Activated CD4-positive, alpha-beta T cell treated with anti-CD3 and anti-CD28 coated beads for 36 hours (primary cell): ENCODE measurements at regions not wholly inside any gene's neighbourhood (a gene's known extent, or its start where the extent isn't known, plus 50 kb on each side); places are given as distances from the start of the nearest gene placed in this dataset.
A peak's percentile ranks its signal among the peaks of the same experiment; 100 is the strongest.

Experiments used
- ATAC-seq: fragments of 200-7000 bp; cut with Tn5 transposase; one replicate; pipeline ENCODE4 v1.10.0; 2021; ENCODE audit warnings: mild to moderate bottlenecking, moderate library complexity
- CTCF ChIA-PET: fragments of 350-600 bp; sonication (Branson Sonifier 250); formaldehyde crosslinking; loops from one replicate; lab custom pipeline; 2021; ENCODE audit warnings: antibody characterized with exemption; lab: Charles Lee
- POLR2A ChIA-PET: fragments of 350-600 bp; sonication (Branson Sonifier 250); formaldehyde crosslinking; loops from one replicate; lab custom pipeline; 2021; ENCODE audit warnings: antibody characterized with exemption, inconsistent platforms; lab: Charles Lee
- DNase-seq: peaks from one replicate; pipeline ENCODE4 v3.0.0-alpha.2; 2020
- H3K27ac Mint-ChIP-seq: one replicate; pipeline ENCODE4 v1.8.0; 2021; ENCODE audit warnings: mixed read lengths
- H3K27me3 Mint-ChIP-seq: one replicate; pipeline ENCODE4 v1.8.0; 2021; ENCODE audit warnings: mixed read lengths
- H3K36me3 Mint-ChIP-seq: one replicate; pipeline ENCODE4 v1.8.0; 2021; ENCODE audit warnings: low read depth, mixed read lengths
- H3K4me1 Mint-ChIP-seq: one replicate; pipeline ENCODE4 v1.8.0; 2021; ENCODE audit warnings: mixed read lengths
- H3K4me3 Mint-ChIP-seq: one replicate; pipeline ENCODE4 v1.8.0; 2021; ENCODE audit warnings: mild to moderate bottlenecking, moderate library complexity, mixed read lengths
- H3K9me3 Mint-ChIP-seq: one replicate; pipeline ENCODE4 v1.8.0; 2021; ENCODE audit warnings: low read depth, mixed read lengths
- intact Hi-C, 2 experiments: fragments of 100-400 bp; cut with DNase I in 1 of 2; cut with micrococcal nuclease in 1 of 2; formaldehyde crosslinking; loops; one replicate each; pipeline versions ENCODE4 v1.14.2 to v1.15.1; 2022 to 2024; cut with DNase I, micrococcal nuclease

DNA sequence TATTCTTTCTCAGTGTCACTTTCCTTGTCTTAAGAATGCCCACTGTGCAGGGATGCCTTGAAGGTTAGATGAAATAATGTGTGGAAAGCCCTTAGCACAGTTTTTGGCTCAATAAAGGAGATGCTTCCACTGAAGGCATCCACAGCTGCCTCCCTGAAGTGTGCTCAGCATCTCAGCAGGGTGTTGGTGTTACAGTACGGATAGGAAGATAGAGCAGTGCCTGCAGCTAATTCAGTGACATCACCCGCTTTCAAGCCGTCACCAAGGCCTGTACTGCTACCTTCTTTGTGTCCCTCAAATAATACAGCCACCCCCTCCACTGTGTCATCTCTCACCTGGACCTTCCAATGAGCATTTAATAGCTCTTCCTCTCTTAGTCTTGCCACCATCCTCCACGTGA is 59.0 kb downstream of the NDUFS5 start:
- Mint-ChIP-seq H3K27me3 (peaks cover 30% of the 10 kb centered on the region), H3K4me3 (no peak overlapping the region), H3K4me1 (peaks cover 8% of the 10 kb centered on the region), H3K36me3 (no peaks in the 10 kb centered on the region), H3K27ac (no peak overlapping the region), H3K9me3 (no peaks in the 10 kb centered on the region)
- intact Hi-C loops, result loop anchor here (5.0 to 10.0 kb wide), 2 partner anchors 43 to 90 kb away; partner anchors contain the start of gene AKIRIN1 (in 1 of the 2)
- DNase-seq, result no peak
- no peak for ATAC-seq
- ChIA-PET CTCF (interaction anchor here (0.6 to 2.4 kb wide), 4 partner anchors 13 to 239 kb away, joined by 3 to 8 read pairs (median 4); no protein-coding TSS in a partner anchor), POLR2A (no interaction called here)

DNA sequence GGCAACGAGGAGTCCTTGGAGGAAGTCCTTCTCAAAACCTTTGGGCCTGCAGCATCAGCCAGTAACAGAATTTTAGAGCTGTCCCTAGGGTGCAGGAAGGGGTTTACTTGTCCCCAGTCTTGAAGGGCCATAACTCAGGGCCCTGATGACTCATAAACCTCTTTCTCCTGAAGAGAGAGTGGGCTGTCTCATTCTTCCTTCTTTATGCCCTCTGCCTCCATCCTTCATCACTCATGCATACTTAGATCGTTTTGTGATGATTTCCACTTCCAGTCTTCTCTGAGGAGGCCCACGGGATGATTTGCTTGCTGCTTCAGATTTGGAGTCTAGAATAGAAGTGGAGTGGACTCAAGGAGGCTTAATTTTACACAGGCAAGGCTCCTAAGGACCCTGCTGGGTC is 60.2 kb downstream of the NDUFS5 start:
- H3K4me1 Mint-ChIP-seq, result peaks cover 3% of the 10 kb centered on the region
- peaks cover 23% of the 10 kb centered on the region for H3K27me3 Mint-ChIP-seq
- ChIA-PET CTCF (interaction anchor here (0.6 to 2.4 kb wide), 2 partner anchors 12 to 1164 kb away, joined by 3 to 8 read pairs; no protein-coding TSS in a partner anchor), POLR2A (no interaction called here)
- intact Hi-C loops, result loop anchor here (5.0 to 10.0 kb wide), 2 partner anchors 44 to 92 kb away; partner anchors contain the start of gene AKIRIN1 (in 1 of the 2)
- H3K4me3 Mint-ChIP-seq, result no peak overlapping the region
- no peak for DNase-seq
- no peaks in the 10 kb centered on the region for H3K9me3 Mint-ChIP-seq
- no peaks in the 10 kb centered on the region for H3K36me3 Mint-ChIP-seq
- ATAC-seq, result no peak
- no peak overlapping the region for H3K27ac Mint-ChIP-seq

DNA sequence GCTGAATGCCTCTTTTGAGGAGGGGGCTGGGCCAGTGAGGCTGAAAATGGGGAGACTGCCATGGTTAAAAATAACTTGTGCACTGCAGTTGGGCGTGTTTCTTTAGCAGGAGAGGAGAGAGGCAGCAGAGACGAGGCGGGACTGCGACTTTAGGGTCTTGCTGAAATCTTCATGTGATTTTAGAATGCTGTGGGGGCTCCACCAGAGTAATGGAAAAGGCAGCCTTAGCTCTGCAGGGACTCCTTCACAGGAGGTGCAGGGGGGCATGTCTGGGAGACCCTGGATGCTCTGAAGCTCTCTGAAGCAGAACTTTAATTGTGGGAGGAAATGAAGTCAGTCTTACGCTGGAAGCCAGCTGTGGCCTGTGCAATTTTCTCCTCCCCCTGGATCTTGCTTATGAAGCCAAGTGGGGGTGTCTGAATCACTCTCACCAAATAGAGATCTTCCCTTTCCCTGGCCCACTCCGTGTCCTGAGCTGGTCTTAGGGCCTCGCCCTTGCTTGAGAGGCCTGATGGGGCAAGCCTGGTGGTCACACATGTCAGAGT is 60.8 kb downstream of the NDUFS5 start:
- DNase-seq (no peak), ATAC-seq (no peak)
- H3K36me3 Mint-ChIP-seq, result no peaks in the 10 kb centered on the region
- H3K9me3 Mint-ChIP-seq, result no peaks in the 10 kb centered on the region
- no peak overlapping the region for H3K27ac Mint-ChIP-seq
- peaks cover 23% of the 10 kb centered on the region for H3K27me3 Mint-ChIP-seq
- ChIA-PET POLR2A (no interaction called here), CTCF (interaction anchor here (0.7 kb wide), 1 partner anchor 324 kb away, joined by 3 read pairs; no protein-coding TSS in a partner anchor)
- intact Hi-C loops, result loop anchor here (5.0 to 10.0 kb wide), 2 partner anchors 45 to 92 kb away; partner anchors contain the start of gene AKIRIN1 (in 1 of the 2)
- peaks cover 3% of the 10 kb centered on the region for H3K4me1 Mint-ChIP-seq
- no peak overlapping the region for H3K4me3 Mint-ChIP-seq

DNA sequence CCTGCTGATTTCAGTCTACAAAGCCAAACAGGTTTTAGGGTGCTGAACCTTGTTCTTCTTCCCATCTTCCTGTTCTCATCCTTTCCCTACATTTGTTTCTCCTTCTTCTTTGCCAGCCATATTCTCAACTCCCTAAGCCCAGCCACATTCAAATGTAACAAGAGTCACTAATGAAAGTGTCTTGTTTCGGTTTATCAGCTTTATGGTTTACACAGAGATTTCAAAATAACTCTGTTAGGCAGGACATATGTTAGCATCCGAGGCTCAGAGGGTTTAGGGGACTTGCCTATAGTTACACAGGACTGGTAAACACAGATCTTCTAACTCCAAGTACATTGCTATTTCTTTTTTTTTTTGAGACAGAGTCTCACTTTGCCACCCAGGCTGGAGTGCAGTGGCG is 61.3 kb downstream of the NDUFS5 start:
- H3K4me1 Mint-ChIP-seq, result peaks cover under 1% of the 10 kb centered on the region
- POLR2A ChIA-PET, result no interaction called here
- intact Hi-C loops, result loop anchor here (5.0 to 10.0 kb wide), 2 partner anchors 45 to 93 kb away; partner anchors contain the start of gene AKIRIN1 (in 1 of the 2)

DNA sequence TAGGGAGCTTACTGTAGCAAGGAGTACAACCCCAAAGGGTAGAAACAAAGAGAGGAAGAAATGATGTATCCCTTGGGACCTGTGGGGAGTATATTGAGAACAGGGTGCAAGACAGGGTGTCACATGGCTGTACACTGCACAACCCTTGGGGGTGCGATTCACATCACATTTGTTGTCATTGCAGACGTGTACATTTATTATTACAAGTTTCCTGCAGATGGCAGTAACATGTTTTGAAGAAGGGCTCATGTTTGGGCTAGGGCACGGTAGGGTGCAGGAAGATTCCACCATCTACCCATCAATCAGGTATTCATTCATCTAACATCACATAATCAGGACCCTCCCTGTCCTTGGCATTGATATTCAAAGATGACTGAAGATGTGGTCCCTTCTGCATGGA is 62.5 kb downstream of the NDUFS5 start:
- Mint-ChIP-seq H3K36me3 (no peaks in the 10 kb centered on the region), H3K4me3 (no peak overlapping the region), H3K27ac (no peak overlapping the region), H3K27me3 (peaks cover 8% of the 10 kb centered on the region), H3K4me1 (peaks cover 3% of the 10 kb centered on the region), H3K9me3 (no peaks in the 10 kb centered on the region)
- intact Hi-C loops, result loop anchor here (5.0 to 10.0 kb wide), 2 partner anchors 46 to 94 kb away; partner anchors contain the start of gene AKIRIN1 (in 1 of the 2)
- CTCF ChIA-PET, result interaction anchor here (0.5 to 2.0 kb wide), 3 partner anchors 10 to 122 kb away, joined by 3 to 12 read pairs (median 3); no protein-coding TSS in a partner anchor
- ATAC-seq (peak; percentile 33), DNase-seq (no peak)
- POLR2A ChIA-PET, result no interaction called here

More for the DNA sequence above, 61.3 kb downstream of the NDUFS5 start:
- Mint-ChIP-seq H3K27ac (no peak overlapping the region), H3K36me3 (no peaks in the 10 kb centered on the region), H3K27me3 (peaks cover 18% of the 10 kb centered on the region), H3K4me3 (no peak overlapping the region), H3K9me3 (no peaks in the 10 kb centered on the region)
- ATAC-seq (no peak), DNase-seq (no peak)
- CTCF ChIA-PET, result interaction anchor here (0.7 kb wide), 1 partner anchor 324 kb away, joined by 3 read pairs; no protein-coding TSS in a partner anchor

DNA sequence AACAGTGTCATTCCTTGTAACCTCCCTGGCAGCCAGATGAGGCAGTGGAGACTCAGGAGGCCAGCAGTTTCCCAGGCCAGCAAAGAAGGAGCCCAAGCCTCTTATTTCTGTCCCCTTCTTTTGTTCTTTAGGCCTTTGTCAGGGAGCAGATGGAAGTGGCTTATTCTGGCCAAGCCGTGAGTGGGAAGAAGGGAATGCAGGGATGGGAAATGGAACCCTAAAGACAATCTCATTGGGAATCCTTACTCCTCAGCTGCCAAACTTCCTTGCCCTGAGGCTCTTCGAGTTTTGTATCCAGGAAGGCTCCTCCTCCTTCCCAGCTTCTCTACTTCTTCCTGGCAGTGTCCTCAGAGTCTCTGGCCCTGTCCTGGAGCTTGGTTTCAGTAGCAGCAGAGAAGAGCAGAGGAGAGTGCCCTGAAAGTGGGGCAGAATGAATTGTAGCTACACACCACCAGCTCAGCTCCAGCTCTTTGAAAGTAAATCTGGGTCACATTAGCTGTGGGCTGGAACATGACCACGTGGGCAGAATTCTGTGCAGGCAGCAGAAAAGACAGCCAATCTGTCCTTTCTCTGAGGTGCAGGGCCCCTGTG is 63.9 kb downstream of the NDUFS5 start:
- no peak overlapping the region for H3K27ac Mint-ChIP-seq
- POLR2A ChIA-PET, result no interaction called here
- intact Hi-C loops, result loop anchor here (5.0 to 10.0 kb wide), 5 partner anchors 48 to 253 kb away; partner anchors contain the start of genes AKIRIN1 (in 2 of the 2) and RRAGC (in 2 of the 2)
- H3K27me3 Mint-ChIP-seq, result no peaks in the 10 kb centered on the region
- DNase-seq, result no peak
- no peak for ATAC-seq
- peaks cover 3% of the 10 kb centered on the region for H3K4me1 Mint-ChIP-seq
- H3K9me3 Mint-ChIP-seq, result no peaks in the 10 kb centered on the region
- no peak overlapping the region for H3K4me3 Mint-ChIP-seq
- CTCF ChIA-PET, result interaction anchor here (0.7 to 2.0 kb wide), 2 partner anchors 9 to 191 kb away, joined by 5 to 12 read pairs; no protein-coding TSS in a partner anchor
- H3K36me3 Mint-ChIP-seq, result no peaks in the 10 kb centered on the region

DNA sequence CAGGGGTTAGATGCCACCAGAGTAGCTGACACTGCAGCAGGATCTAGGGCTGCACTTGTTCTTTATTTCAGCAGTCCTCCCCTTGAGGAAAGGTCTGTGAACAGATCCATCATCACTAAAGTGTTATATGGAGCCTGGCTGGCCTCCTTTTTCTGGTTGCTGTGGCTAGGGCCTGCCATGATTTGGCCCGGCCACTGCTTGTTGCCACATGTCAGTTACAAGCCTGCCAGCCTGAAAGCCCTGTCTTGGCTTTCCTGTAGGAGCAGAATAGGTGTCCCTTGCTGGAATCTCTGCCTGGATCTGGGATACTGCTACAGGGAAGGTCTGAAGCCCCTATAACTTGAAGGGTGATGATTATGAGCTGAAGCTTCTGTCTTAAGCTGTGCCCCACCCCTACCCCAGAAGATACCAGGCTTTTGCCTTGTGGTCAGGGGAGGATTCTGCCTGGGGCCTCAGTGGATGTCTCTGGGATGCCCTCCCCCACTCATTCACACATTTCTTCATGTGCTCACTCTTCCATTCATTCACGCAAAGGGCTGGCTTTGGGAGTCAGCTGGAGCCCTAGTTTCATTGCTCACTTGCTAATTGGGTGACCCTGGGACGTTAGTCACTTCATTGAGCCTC is 64.7 kb downstream of the NDUFS5 start:
- H3K4me1 Mint-ChIP-seq, result peaks cover 3% of the 10 kb centered on the region
- POLR2A ChIA-PET, result no interaction called here
- no peak for ATAC-seq
- H3K36me3 Mint-ChIP-seq, result no peaks in the 10 kb centered on the region
- H3K27ac Mint-ChIP-seq, result no peak overlapping the region
- no peaks in the 10 kb centered on the region for H3K27me3 Mint-ChIP-seq
- H3K4me3 Mint-ChIP-seq, result no peak overlapping the region
- intact Hi-C loops, result loop anchor here (5.0 kb wide), 3 partner anchors 99 to 254 kb away; partner anchors contain the start of genes RRAGC (in 2 of the 2) and AKIRIN1 (in 1 of the 2)
- no peaks in the 10 kb centered on the region for H3K9me3 Mint-ChIP-seq
- no peak for DNase-seq
- CTCF ChIA-PET, result interaction anchor here (0.6 to 2.3 kb wide), 8 partner anchors 8 to 1700 kb away, joined by 3 to 13 read pairs (median 4); no protein-coding TSS in a partner anchor

DNA sequence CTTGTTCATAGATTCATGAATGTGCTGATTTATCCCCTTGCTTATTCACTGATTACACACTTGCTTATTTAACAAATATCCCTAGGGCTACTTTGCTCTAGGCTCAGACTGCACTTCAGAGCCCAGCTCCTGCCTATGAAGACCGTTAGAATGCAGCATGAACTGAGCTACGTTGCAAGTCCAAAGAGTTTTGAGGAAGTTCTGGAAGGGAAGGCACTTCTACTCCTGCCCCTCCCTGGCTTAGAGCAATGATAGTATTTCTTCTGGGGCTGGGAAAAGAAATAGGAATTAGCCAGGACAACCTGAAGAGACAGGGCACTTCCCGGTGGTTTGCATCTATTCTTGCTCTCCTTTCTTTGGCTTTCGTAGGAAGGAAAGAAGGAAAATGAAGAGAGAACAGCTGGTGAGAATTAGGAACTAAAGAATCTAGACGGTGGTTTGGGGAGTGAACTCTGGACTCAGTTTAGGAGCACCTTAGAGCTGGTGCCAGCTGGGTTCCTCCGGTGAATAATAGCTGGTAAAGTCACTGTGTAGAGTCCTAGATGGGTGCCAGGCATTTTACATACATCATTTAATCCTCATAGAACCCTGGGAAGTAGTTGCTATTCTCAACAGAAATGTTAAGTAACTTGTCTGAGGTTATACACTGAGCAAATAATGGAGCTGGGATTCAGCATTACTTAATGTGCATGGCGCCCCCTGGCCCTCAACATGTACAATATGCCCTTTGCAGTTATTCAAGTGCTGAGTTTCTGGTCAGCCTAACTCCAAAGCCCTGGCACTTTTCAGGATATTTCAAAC is 65.9 kb downstream of the NDUFS5 start:
- Mint-ChIP-seq H3K36me3 (no peaks in the 10 kb centered on the region), H3K4me1 (peaks cover 3% of the 10 kb centered on the region), H3K9me3 (no peaks in the 10 kb centered on the region), H3K27ac (no peak overlapping the region), H3K4me3 (no peak overlapping the region), H3K27me3 (no peaks in the 10 kb centered on the region)
- intact Hi-C loops, result loop anchor here (1.0 to 5.0 kb wide), 4 partner anchors 100 to 255 kb away; partner anchors contain the start of genes RRAGC (in 2 of the 2) and AKIRIN1 (in 1 of the 2)
- DNase-seq (peak; percentile 82), ATAC-seq (peak; percentile 81)
- CTCF ChIA-PET, result interaction anchor here (0.6 to 2.3 kb wide), 23 partner anchors 9 to 1702 kb away, joined by 3 to 13 read pairs (median 3); partner anchors contain the start of gene NDUFS5
- POLR2A ChIA-PET, result interaction anchor here (0.5 to 0.6 kb wide), 2 partner anchors 68 to 206 kb away, joined by 3 to 5 read pairs; no protein-coding TSS in a partner anchor

DNA sequence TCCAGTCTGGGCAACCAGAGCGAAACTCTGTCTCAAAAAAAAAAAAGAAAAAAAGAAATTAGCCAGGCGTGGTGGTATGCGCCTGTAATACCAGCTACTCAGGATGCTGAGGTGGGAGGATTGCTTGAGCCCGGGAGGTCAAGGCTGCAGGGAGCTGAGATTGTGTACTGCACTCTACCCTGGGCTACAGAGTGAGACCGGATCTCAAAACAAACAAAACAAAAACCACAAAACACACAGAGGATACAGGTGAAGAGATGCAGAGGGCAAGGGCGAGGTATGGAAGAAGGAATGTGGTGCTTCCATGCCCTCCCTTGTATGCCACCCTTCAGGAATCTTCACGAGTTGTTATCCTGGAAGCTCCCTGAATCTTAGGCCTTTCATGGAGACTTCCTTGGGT is 68.5 kb downstream of the NDUFS5 start:
- Mint-ChIP-seq H3K27ac (no peak overlapping the region), H3K4me1 (peaks cover 9% of the 10 kb centered on the region), H3K27me3 (no peaks in the 10 kb centered on the region), H3K4me3 (no peak overlapping the region), H3K36me3 (no peaks in the 10 kb centered on the region), H3K9me3 (no peaks in the 10 kb centered on the region)
- CTCF ChIA-PET, result no interaction called here
- ATAC-seq (no peak), DNase-seq (no peak)
- POLR2A ChIA-PET, result no interaction called here
- intact Hi-C loops, result loop anchor here (5.0 kb wide), 3 partner anchors 102 to 257 kb away; partner anchors contain the start of genes RRAGC (in 2 of the 2) and AKIRIN1 (in 1 of the 2)

DNA sequence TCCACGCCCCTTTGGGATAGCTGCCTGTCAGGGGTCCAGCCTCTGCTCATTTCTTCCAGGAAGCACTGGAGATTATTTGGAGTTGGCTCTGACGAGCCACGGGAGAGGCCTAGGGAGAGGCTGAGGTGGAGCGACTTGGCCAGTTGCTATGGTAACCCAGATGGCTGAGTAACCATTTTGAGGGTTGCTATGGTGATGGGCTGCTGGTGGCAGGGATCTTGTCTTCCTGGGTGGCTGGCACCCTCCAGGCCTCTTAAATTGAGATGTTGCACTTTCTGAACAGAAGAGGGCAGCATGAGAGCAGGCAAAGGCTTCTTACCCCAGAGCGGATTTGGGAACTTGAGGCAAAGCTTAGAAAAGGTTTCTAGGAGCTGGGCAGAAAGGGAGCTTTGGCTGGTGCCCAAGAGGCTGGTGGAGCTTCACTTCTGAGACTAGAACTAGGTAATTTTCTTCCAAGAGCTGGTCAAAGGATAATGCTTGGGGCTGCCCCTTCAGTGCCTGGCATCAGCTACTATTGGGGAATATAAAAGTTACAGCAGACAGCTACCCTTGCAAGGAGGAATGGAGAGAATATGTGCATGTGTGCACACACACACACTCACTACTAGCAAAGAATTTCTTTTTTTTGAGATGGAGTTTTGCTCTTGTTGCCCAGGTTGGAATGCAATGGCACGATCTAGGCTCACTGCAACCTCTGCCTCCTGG is 72.5 kb downstream of the NDUFS5 start:
- Mint-ChIP-seq H3K36me3 (no peaks in the 10 kb centered on the region), H3K27me3 (peaks cover 2% of the 10 kb centered on the region), H3K4me1 (peaks cover 22% of the 10 kb centered on the region), H3K9me3 (no peaks in the 10 kb centered on the region), H3K4me3 (no peak overlapping the region), H3K27ac (no peak overlapping the region)
- ChIA-PET POLR2A (interaction anchor here (1.0 kb wide), 1 partner anchor 93 kb away, joined by 3 read pairs; no protein-coding TSS in a partner anchor), CTCF (interaction anchor here (0.5 to 4.3 kb wide), 67 partner anchors 9 to 699 kb away, joined by 3 to 37 read pairs (median 4); partner anchors contain the start of genes MACF1, MYCBP and NDUFS5)
- intact Hi-C loops, result loop anchor here in 1 of 2 experiments (1.0 to 2.0 kb wide), 5 partner anchors 93 to 554 kb away; no protein-coding TSS in a partner anchor
- peak; percentile 77 for DNase-seq
- ATAC-seq, result peak; percentile 88
